ENCODE measurements at regions not wholly inside any gene's neighbourhood (a gene's known extent, or its start where the extent isn't known, plus 50 kb on each side); places are given as distances from the start of the nearest gene placed in this dataset.

GRCh38 chr3:145533696-145534095 is 627.3 kb downstream of the PLOD2 start:
- no peaks in the 10 kb centered on the region for H3K36me3 Mint-ChIP-seq (ENCODE audit: low read depth)
- no peaks in the 10 kb centered on the region for H3K9me3 Mint-ChIP-seq
- 81% methylated on average over 1 of the region's 1 CpG; no CpG with 5 or more reads in 1 of the 2 experiments for WGBS, 2 experiments (ENCODE audit: insufficient coverage in 1 of 2, insufficient read length in 1 of 2)

GRCh38 chr3:145536461-145536860 is 624.5 kb downstream of the PLOD2 start:
- Histone ChIP-seq H3K9me3 (ENCODE audit: control insufficient read depth, low read length) (no peaks in the 10 kb centered on the region), H3K36me3 (ENCODE audit: control insufficient read depth, insufficient read depth, low read length) (no peaks in the 10 kb centered on the region), H3K27me3 (ENCODE audit: control insufficient read depth, insufficient read depth, low read length, poor library complexity, severe bottlenecking) (no peaks in the 10 kb centered on the region), H3K4me3 (ENCODE audit: low read length) (no peak overlapping the region), H3K9ac (ENCODE audit: extremely low read depth, low read length, poor library complexity, severe bottlenecking) (no peak overlapping the region), H3K27ac (ENCODE audit: low read depth, low read length) (no peak overlapping the region), H3K4me1 (ENCODE audit: control insufficient read depth, insufficient read depth, low read length) (no peaks in the 10 kb centered on the region)
- Mint-ChIP-seq H3K27me3 (ENCODE audit: insufficient read depth) (no peaks in the 10 kb centered on the region), H3K4me3 (no peak overlapping the region), H3K27ac (no peak overlapping the region), H3K9me3 (peaks cover 4% of the 10 kb centered on the region), H3K36me3 (ENCODE audit: low read depth) (no peaks in the 10 kb centered on the region), H3K4me1 (no peaks in the 10 kb centered on the region)
- no peak for DNase-seq
- TF ChIP-seq, protein P1, sequence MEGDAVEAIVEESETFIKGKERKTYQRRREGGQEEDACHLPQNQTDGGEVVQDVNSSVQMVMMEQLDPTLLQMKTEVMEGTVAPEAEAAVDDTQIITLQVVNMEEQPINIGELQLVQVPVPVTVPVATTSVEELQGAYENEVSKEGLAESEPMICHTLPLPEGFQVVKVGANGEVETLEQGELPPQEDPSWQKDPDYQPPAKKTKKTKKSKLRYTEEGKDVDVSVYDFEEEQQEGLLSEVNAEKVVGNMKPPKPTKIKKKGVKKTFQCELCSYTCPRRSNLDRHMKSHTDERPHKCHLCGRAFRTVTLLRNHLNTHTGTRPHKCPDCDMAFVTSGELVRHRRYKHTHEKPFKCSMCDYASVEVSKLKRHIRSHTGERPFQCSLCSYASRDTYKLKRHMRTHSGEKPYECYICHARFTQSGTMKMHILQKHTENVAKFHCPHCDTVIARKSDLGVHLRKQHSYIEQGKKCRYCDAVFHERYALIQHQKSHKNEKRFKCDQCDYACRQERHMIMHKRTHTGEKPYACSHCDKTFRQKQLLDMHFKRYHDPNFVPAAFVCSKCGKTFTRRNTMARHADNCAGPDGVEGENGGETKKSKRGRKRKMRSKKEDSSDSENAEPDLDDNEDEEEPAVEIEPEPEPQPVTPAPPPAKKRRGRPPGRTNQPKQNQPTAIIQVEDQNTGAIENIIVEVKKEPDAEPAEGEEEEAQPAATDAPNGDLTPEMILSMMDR (conservative IDR thresholded peaks at IDR 0.05), result no peak

More at GRCh38 chr3:145533696-145534095, 627.3 kb downstream of the PLOD2 start:
- H3K4me1 ChIP-seq (ENCODE audit: control insufficient read depth, insufficient read depth, low read length), result no peaks in the 10 kb centered on the region
- H3K4me3 ChIP-seq (ENCODE audit: low read length), result no peak overlapping the region
- no peak overlapping the region for H3K9ac ChIP-seq (ENCODE audit: extremely low read depth, low read length, poor library complexity, severe bottlenecking)
- H3K27me3 ChIP-seq (ENCODE audit: control insufficient read depth, insufficient read depth, low read length, poor library complexity, severe bottlenecking), result no peaks in the 10 kb centered on the region
- TF ChIP-seq, protein P1 (conservative IDR thresholded peaks at IDR 0.05), result no peak
- H3K4me3 Mint-ChIP-seq, result no peak overlapping the region
- no peaks in the 10 kb centered on the region for H3K36me3 ChIP-seq (ENCODE audit: control insufficient read depth, insufficient read depth, low read length)
- H3K27ac Mint-ChIP-seq, result no peak overlapping the region
- no peak for DNase-seq
- no peak overlapping the region for H3K27ac ChIP-seq (ENCODE audit: low read depth, low read length)
- no peaks in the 10 kb centered on the region for H3K9me3 ChIP-seq (ENCODE audit: control insufficient read depth, low read length)
- H3K27me3 Mint-ChIP-seq (ENCODE audit: insufficient read depth), result no peaks in the 10 kb centered on the region
- no peaks in the 10 kb centered on the region for H3K4me1 Mint-ChIP-seq

GRCh38 chr3:145550522-145550921 is 610.5 kb downstream of the PLOD2 start:
- Histone ChIP-seq H3K27ac (ENCODE audit: low read depth, low read length) (no peak overlapping the region), H3K4me3 (ENCODE audit: low read length) (no peak overlapping the region), H3K27me3 (ENCODE audit: control insufficient read depth, insufficient read depth, low read length, poor library complexity, severe bottlenecking) (no peaks in the 10 kb centered on the region), H3K4me1 (ENCODE audit: control insufficient read depth, insufficient read depth, low read length) (no peaks in the 10 kb centered on the region), H3K9me3 (ENCODE audit: control insufficient read depth, low read length) (peaks cover 23% of the 10 kb centered on the region), H3K36me3 (ENCODE audit: control insufficient read depth, insufficient read depth, low read length) (no peaks in the 10 kb centered on the region), H3K9ac (ENCODE audit: extremely low read depth, low read length, poor library complexity, severe bottlenecking) (no peak overlapping the region)
- Mint-ChIP-seq H3K27ac (no peak overlapping the region), H3K9me3 (peaks cover 33% of the 10 kb centered on the region), H3K27me3 (ENCODE audit: insufficient read depth) (no peaks in the 10 kb centered on the region), H3K4me1 (peaks cover 38% of the 10 kb centered on the region), H3K36me3 (ENCODE audit: low read depth) (peaks cover 15% of the 10 kb centered on the region), H3K4me3 (no peak overlapping the region)
- TF ChIP-seq, protein P1 (conservative IDR thresholded peaks at IDR 0.05), result no peak
- DNase-seq, result no peak
- no CpG with 5 or more reads among the region's 1 CpG for WGBS, 2 experiments (ENCODE audit: insufficient coverage in 1 of 2, insufficient read length in 1 of 2)
